ENCODE measurements at regions not wholly inside any gene's neighbourhood (a gene's known extent, or its start where the extent isn't known, plus 50 kb on each side); places are given as distances from the start of the nearest gene placed in this dataset.

- peaks cover 6% of the 10 kb centered on the region for H3K27me3 Mint-ChIP-seq (ENCODE audit: unreplicated experiment)
- TF ChIP-seq CTCF (IDR thresholded peaks at IDR 0.05; ENCODE audit: partially characterized antibody, unreplicated experiment): no peak
- no peak overlapping the region for H3K4me3 Mint-ChIP-seq (ENCODE audit: unreplicated experiment)
- no peak for DNase-seq
- H3K36me3 Mint-ChIP-seq (ENCODE audit: unreplicated experiment): peaks cover 10% of the 10 kb centered on the region
- H3K9me3 Mint-ChIP-seq (ENCODE audit: unreplicated experiment): peaks cover 5% of the 10 kb centered on the region
- H3K27ac Mint-ChIP-seq (ENCODE audit: unreplicated experiment): no peak overlapping the region
- H3K4me1 Mint-ChIP-seq (ENCODE audit: low read depth, unreplicated experiment): peaks cover 6% of the 10 kb centered on the region
These were observed 89.8 kb downstream of the PDGFA start for GRCh38 chr7:429828-430180.

GRCh38 chr7:431041-431440, 88.6 kb downstream of the PDGFA start:
- Mint-ChIP-seq H3K36me3 (ENCODE audit: unreplicated experiment) (peaks cover 10% of the 10 kb centered on the region), H3K27ac (ENCODE audit: unreplicated experiment) (peak overlapping the region; percentile 28), H3K27me3 (ENCODE audit: unreplicated experiment) (peaks cover 4% of the 10 kb centered on the region), H3K4me3 (ENCODE audit: unreplicated experiment) (no peak overlapping the region), H3K4me1 (ENCODE audit: low read depth, unreplicated experiment) (peaks cover 5% of the 10 kb centered on the region), H3K9me3 (ENCODE audit: unreplicated experiment) (peaks cover 5% of the 10 kb centered on the region)
- no peak for TF ChIP-seq CTCF (IDR thresholded peaks at IDR 0.05; ENCODE audit: partially characterized antibody, unreplicated experiment)
- no peak for DNase-seq

- Mint-ChIP-seq H3K36me3 (ENCODE audit: unreplicated experiment) (peaks cover 10% of the 10 kb centered on the region), H3K27ac (ENCODE audit: unreplicated experiment) (no peak overlapping the region), H3K4me1 (ENCODE audit: low read depth, unreplicated experiment) (peaks cover 5% of the 10 kb centered on the region), H3K4me3 (ENCODE audit: unreplicated experiment) (no peak overlapping the region), H3K27me3 (ENCODE audit: unreplicated experiment) (peaks cover 4% of the 10 kb centered on the region), H3K9me3 (ENCODE audit: unreplicated experiment) (peaks cover 5% of the 10 kb centered on the region)
- TF ChIP-seq CTCF (IDR thresholded peaks at IDR 0.05; ENCODE audit: partially characterized antibody, unreplicated experiment): no peak
- DNase-seq: peak; percentile 75
These were observed 88.0 kb downstream of the PDGFA start for GRCh38 chr7:431658-432111.

- no peak overlapping the region for H3K4me3 Mint-ChIP-seq (ENCODE audit: unreplicated experiment)
- H3K4me1 Mint-ChIP-seq (ENCODE audit: low read depth, unreplicated experiment): peaks cover 7% of the 10 kb centered on the region
- H3K9me3 Mint-ChIP-seq (ENCODE audit: unreplicated experiment): peaks cover 4% of the 10 kb centered on the region
- peak overlapping the region; percentile 70 for H3K27ac Mint-ChIP-seq (ENCODE audit: unreplicated experiment)
- peaks cover 4% of the 10 kb centered on the region for H3K27me3 Mint-ChIP-seq (ENCODE audit: unreplicated experiment)
- TF ChIP-seq CTCF (IDR thresholded peaks at IDR 0.05; ENCODE audit: partially characterized antibody, unreplicated experiment): no peak
- DNase-seq: no peak
- peaks cover 4% of the 10 kb centered on the region for H3K36me3 Mint-ChIP-seq (ENCODE audit: unreplicated experiment)
These were observed 87.4 kb downstream of the PDGFA start for GRCh38 chr7:432256-432655.

GRCh38 chr7:432933-433332, 86.7 kb downstream of the PDGFA start:
- Mint-ChIP-seq H3K9me3 (ENCODE audit: unreplicated experiment) (peaks cover 4% of the 10 kb centered on the region), H3K36me3 (ENCODE audit: unreplicated experiment) (no peaks in the 10 kb centered on the region), H3K4me1 (ENCODE audit: low read depth, unreplicated experiment) (peaks cover 7% of the 10 kb centered on the region), H3K4me3 (ENCODE audit: unreplicated experiment) (no peak overlapping the region), H3K27ac (ENCODE audit: unreplicated experiment) (no peak overlapping the region), H3K27me3 (ENCODE audit: unreplicated experiment) (no peaks in the 10 kb centered on the region)
- TF ChIP-seq CTCF (IDR thresholded peaks at IDR 0.05; ENCODE audit: partially characterized antibody, unreplicated experiment): no peak
- no peak for DNase-seq

All from glutamatergic neuron (in vitro differentiated cells).